ENCODE measurements at regions not wholly inside any gene's neighbourhood (a gene's known extent, or its start where the extent isn't known, plus 50 kb on each side); places are given as distances from the start of the nearest gene placed in this dataset.

GRCh38 chr6:169142538-169142844 lies 111.2 kb downstream of the THBS2 start:
- Histone ChIP-seq H3K4me3 (ENCODE audit: insufficient read depth, low read depth, low read length) (no peak overlapping the region), H2BK15ac (ENCODE audit: low read depth, low read length) (0 out of 3 replicates have a peak overlapping the region, but pooled peaks have one; percentile 14), H3K4ac (ENCODE audit: low read depth, low read length) (peak overlapping the region; percentile 10; the same call in 1 of the 2 replicates), H3K4me2 (ENCODE audit: low read depth, low read length) (no peak overlapping the region), H3K56ac (ENCODE audit: extremely low read depth, insufficient read depth, low read length) (no peak overlapping the region), H3K36me3 (ENCODE audit: control insufficient read depth, insufficient read depth, low read length) (no peaks in the 10 kb centered on the region), H3K18ac (ENCODE audit: low read depth, low read length) (peak overlapping the region; percentile 17; the same call in 1 of the 2 replicates), H4K20me1 (ENCODE audit: insufficient read depth, low read length) (no peaks in the 10 kb centered on the region), H3K23ac (ENCODE audit: low read depth, low read length) (no peak overlapping the region), H2AFZ (replicated peaks; ENCODE audit: low read length, poor library complexity) (peak overlapping the region; percentile 0), H3K4me1 (ENCODE audit: control insufficient read depth, insufficient read depth, low read length) (peaks cover 23% of the 10 kb centered on the region), H3K9me1 (ENCODE audit: insufficient read depth, low read length) (peaks cover 3% of the 10 kb centered on the region), H3K9ac (ENCODE audit: low read depth, low read length) (no peak overlapping the region), H4K5ac (ENCODE audit: low read depth, low read length) (no peak overlapping the region), H2AK5ac (ENCODE audit: low read depth, low read length) (0 out of 2 replicates have a peak overlapping the region, but pooled peaks have one; percentile 13), H3K9me3 (ENCODE audit: control insufficient read depth, insufficient read depth, low read length) (no peaks in the 10 kb centered on the region), H4K8ac (ENCODE audit: low read depth in 2 of 2, low read length in 2 of 2) (no peak overlapping the region), H4K91ac (ENCODE audit: insufficient read depth, low read depth, low read length) (0 out of 2 replicates have a peak overlapping the region, but pooled peaks have one; percentile 48), H2BK20ac (ENCODE audit: low read depth, low read length) (0 out of 2 replicates have a peak overlapping the region, but pooled peaks have one; percentile 34), H2BK120ac (ENCODE audit: low read depth, low read length) (peak overlapping the region; percentile 19; the same call in 1 of the 2 replicates), H3K79me1 (ENCODE audit: low read depth in 1 of 2, low read length in 2 of 2) (no peaks in the 10 kb centered on the region), H3K14ac (replicated peaks; ENCODE audit: low read depth, low read length) (peak overlapping the region; percentile 57; the same call in 1 of the 2 replicates), H3K27me3 (ENCODE audit: control insufficient read depth, insufficient read depth, low read length) (no peaks in the 10 kb centered on the region), H2AK9ac (replicated peaks; ENCODE audit: low read depth, low read length, poor library complexity) (no peak overlapping the region), H3K27ac (ENCODE audit: insufficient read depth, low read length) (no peak overlapping the region), H2BK5ac (ENCODE audit: low read depth, low read length, poor library complexity, severe bottlenecking) (no peak overlapping the region)
- dilution Hi-C loops (cut with HindIII; ENCODE audit: low sequenced_read_pairs, unreplicated experiment) (no loop called here), in situ Hi-C loops (cut with MboI; ENCODE audit: low sequenced_read_pairs) (no loop called here), intact Hi-C loops (cut with micrococcal nuclease) (no loop called here)
- DNase-seq (no peak), ATAC-seq (ENCODE audit: low read depth) (no peak)
- ChIA-PET POLR2A (ENCODE audit: unreplicated experiment) (no interaction called here), CTCF (no interaction called here)
- BruUV-seq (replicated peaks) = no TSS peak
- TF ChIP-seq BHLHE40 (IDR thresholded peaks at IDR 0.05; ENCODE audit: low read depth, low read length) = no peak
- no peak for TF ChIP-seq RFX5 (IDR thresholded peaks at IDR 0.05; ENCODE audit: low read depth, low read length)
- no peak for TF ChIP-seq CEBPB (IDR thresholded peaks at IDR 0.05; ENCODE audit: low read depth, low read length)
- no peak for TF ChIP-seq RAD21 (IDR thresholded peaks at IDR 0.05; ENCODE audit: low read length)
- no peak for TF ChIP-seq POLR2A (IDR thresholded peaks at IDR 0.05; ENCODE audit: low read depth, low read length)
- WGBS, 2 experiments (ENCODE audit: extremely low coverage in 2 of 2, insufficient read length in 1 of 2) = no CpG with 5 or more reads among the region's 8 CpGs
